Suppressor macrophage treated with lipopolysaccharide for 4 hours (primary cell): ENCODE measurements at regions not wholly inside any gene's neighbourhood (a gene's known extent, or its start where the extent isn't known, plus 50 kb on each side); places are given as distances from the start of the nearest gene placed in this dataset.
A peak's percentile ranks its signal among the peaks of the same experiment; 100 is the strongest.
"Not testable (repeated sequence)": the region's sequence is repeated elsewhere in the genome, so short reads cannot be mapped to it uniquely, and the experiment has no call there.

Source experiments
- DNase-seq: peaks from one replicate; pipeline ENCODE4 v3.0.0-alpha.2; 2020

DNA sequence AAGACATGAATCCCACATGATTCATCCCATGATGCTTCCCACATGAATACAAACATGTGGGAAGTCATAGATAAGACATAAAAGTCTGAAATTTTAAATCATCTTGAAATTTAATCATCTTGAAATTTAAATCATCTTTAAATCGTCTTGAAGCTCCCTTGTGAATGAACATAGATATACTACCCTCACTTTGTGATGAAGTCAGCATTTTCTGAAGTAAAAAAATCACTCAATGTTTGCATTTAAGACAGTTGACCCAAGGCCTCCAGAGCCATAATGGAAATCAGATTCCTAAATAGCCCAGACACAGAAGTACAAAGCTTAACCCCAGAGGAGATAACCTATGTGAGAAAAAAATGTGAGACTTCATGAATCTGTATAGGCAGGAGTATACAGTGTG lies 279.4 kb downstream of the ZBBX start:
- no peak for DNase-seq

DNA sequence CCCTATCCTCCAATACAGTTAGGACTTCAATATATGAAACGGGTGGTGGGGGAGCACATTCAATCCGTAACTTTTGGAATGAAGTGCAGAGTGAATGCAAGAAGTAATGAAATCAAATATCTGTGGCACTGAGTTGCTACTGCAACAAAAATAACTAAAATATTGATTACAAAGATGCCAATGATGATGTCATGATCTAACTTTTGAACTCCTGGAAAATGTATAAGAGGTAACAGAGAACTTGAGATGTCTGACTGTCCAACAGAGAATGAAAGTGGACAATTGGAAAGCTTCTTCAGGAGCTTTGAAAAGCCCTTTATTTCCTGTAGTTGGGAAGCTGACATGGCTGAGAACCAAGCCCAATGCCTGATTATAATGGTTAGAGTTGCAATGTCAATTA lies 279.9 kb downstream of the ZBBX start:
- no peak for DNase-seq

- no peak for DNase-seq
These were observed 284.1 kb downstream of the ZBBX start for GRCh38 chr3:167095976-167096375.

GRCh38 chr3:167094632-167095031 lies 285.5 kb downstream of the ZBBX start:
- DNase-seq = no peak

- no peak for DNase-seq
These were observed 288.9 kb downstream of the ZBBX start for GRCh38 chr3:167091226-167091625.

GRCh38 chr3:167084545-167084944 lies 295.6 kb downstream of the ZBBX start:
- no peak for DNase-seq

GRCh38 chr3:167078070-167078622 lies 302.0 kb downstream of the ZBBX start:
- no peak for DNase-seq

DNA sequence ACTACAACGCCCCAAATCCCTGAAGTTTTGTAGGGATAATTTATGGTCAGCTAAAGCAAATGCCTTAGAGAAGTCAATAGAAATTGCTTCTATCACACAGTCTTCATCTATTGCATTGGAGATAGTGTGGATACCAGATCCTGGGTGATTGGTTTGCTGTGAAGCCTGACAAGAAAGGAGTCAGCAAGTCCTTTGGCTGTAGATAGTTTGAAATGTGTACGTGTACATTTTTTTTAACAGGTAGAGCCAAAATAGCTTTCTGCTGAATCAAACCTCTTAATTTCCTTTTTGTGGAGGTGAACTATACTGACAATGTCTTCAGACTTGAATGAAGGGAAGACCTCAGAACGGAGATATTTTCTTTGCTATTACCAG lies 312.3 kb downstream of the ZBBX start:
- DNase-seq = no peak

- no peak for DNase-seq
These were observed 312.9 kb downstream of the ZBBX start for GRCh38 chr3:167066977-167067786.

DNA sequence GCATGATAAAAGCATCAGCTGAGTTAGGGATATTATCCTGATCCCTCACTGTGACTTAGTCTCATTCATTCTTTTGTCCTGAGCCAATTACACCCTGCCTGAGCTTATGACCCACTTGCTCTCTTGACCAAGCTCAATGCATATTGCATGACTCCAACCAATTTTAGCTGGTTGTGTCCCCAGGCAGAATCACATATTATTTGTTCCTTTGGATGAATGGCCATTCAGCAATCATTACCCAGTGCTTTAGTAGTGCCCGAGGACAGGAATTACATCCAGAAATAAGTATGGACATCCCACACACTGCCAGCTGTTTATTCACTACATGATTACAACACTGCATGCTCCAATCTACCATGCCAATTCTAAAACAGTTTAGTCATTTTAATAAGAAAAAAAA lies 322.5 kb downstream of the ZBBX start:
- no peak for DNase-seq

DNA sequence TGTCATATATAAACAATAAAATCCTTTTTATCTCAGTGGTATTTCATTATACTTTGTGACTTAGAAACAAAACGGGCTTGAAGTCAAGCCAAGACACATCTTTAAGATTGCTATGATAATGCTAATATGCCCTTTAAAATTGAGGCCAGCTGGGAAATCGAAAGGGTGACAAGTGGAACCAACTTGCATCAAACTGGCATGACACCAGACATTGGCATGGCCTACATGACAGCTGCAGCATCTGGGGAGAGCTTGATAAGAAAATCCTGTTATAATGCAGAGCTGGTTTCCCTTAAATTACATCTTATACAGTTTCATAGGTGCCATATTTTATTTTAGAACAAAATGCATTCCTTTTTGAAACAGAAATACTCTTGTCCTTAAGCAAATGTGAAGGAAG lies 325.2 kb downstream of the ZBBX start:
- no peak for DNase-seq

GRCh38 chr3:167051421-167051820 lies 328.7 kb downstream of the ZBBX start:
- no peak for DNase-seq

- no peak for DNase-seq
These were observed 346.2 kb downstream of the ZBBX start for GRCh38 chr3:167033866-167034265.

DNA sequence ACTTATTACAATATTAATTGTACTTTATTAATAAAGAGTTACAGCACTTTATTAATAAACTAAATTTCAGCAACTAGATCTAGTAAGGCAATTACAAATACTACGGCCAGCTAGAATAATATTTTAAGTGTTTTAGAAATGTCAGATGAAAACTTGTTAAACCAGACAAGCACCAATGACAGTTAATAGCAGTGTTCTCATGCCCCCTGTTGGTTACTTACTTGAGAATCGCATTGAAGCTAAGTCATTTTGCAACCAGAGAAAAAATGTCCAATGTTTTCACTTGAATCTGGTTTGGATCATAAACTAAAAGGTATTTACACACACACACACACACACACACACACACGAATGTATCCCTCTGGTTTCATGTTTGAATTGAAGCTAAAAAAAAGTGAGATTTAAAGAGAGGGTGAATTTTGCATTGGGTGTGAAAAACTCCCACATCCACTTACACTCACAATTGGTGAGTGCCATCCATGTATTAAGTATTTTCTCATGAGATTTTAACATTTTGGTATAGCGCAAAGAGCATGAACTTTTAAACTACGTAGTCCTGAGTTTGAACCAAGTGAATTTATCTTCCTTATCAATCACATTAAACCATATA lies 347.7 kb downstream of the ZBBX start:
- DNase-seq = peak; percentile 5

GRCh38 chr3:167031364-167032049 lies 348.6 kb downstream of the ZBBX start:
- DNase-seq = no peak

- DNase-seq = no peak
These were observed 349.9 kb downstream of the ZBBX start for GRCh38 chr3:167030082-167030725.

GRCh38 chr3:167019503-167019902 lies 360.6 kb downstream of the ZBBX start:
- DNase-seq = not testable (repeated sequence)

DNA sequence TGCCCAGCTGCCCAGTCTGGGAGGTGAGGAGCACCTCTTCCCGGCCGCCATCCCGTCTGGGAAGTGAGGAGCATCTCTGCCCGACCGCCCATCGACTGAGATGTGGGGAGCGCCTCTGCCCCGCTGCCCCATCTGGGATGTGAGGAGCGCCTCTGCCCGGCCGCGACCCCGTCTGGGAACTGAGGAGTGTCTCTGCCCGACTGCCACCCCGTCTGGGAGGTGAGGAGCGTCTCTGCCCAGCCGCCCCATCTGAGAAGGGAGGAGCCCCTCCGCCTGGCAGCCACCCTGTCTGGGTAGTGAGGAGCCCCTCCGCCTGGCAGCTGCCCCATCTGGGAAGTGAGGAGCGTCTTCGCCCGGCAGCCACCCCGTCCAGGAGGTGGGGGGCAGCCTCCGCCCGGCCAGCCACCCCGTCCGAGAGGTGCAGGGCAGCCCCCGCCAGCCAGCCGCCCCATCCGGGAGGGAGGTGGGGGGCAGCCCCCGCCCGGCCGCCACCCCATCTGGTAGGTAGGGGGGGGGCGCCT lies 361.4 kb downstream of the ZBBX start:
- DNase-seq = not testable (repeated sequence)

- no peak for DNase-seq
These were observed 367.4 kb downstream of the ZBBX start for GRCh38 chr3:167012691-167013090.

DNA sequence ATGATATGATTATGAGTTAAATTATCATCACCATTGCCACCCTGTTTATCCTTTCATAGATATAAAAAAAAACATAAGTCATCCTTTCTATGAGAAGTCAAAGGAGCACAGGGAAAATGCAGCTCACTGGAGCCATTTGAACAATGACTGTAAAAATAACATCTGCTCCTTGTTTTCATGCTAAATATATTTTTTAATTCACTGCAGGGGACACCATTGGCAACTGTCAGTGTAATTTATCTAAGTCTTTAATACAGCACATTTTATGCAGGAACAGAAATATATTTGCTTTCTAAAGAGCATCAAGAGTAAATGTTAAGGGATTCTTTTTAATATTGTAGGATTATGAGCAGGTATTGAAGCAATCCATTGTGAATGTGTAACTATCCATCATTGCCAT lies 371.3 kb downstream of the ZBBX start:
- no peak for DNase-seq

GRCh38 chr3:167001374-167001773 lies 378.7 kb downstream of the ZBBX start:
- no peak for DNase-seq

DNA sequence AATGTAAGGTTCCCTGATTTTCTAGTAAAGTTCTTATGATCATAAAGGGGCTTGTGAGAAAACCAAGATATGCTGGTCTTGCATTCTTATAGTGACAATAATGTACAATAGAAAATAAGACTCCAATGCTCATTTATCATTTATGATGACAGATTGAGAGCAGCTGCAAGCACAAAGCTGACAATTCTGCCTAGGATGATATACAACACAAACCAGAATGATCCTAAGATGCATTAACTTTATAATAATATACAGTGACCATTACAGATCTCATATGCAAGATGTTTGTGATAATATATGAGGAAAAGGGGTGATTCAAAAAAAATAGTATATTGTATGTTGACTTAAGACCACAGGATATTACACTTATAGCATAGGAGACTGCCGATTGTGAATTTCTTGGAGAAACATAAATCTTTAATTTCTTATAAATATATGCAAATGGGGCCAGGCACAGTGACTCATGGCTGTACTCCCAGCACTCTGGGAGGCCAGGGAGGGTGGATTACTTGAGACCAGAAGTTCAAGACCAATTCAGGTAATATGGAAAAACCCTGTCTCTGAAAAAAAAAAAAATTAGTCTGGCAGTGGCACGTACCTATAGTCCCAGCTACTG lies 387.0 kb downstream of the ZBBX start:
- DNase-seq = no peak

DNA sequence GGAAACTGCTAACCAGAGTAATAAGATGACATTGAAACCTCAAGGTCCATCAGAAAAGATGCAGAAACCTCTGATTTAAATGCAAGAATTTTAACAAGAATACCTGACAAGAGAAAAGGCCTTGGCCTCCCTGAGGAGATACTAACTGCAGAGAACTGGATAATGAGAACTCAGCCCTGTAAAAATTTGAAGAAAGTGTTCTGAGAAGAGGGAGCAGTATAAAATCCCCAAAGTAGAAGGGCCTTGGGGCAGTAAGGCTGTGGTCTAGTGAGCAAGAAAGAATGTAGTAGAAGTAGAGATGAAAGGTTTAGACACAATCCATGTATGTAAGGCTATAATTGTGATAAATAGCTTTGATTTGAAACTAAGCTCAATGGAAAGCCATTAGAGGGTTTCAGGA lies 394.1 kb downstream of the ZBBX start:
- no peak for DNase-seq
